ENCODE measurements at regions not wholly inside any gene's neighbourhood (a gene's known extent, or its start where the extent isn't known, plus 50 kb on each side); places are given as distances from the start of the nearest gene placed in this dataset.

- no peak for TF ChIP-seq POLR2AphosphoS5 (IDR thresholded peaks at IDR 0.05; ENCODE audit: low read depth, low read length)
- TF ChIP-seq, protein P1, sequence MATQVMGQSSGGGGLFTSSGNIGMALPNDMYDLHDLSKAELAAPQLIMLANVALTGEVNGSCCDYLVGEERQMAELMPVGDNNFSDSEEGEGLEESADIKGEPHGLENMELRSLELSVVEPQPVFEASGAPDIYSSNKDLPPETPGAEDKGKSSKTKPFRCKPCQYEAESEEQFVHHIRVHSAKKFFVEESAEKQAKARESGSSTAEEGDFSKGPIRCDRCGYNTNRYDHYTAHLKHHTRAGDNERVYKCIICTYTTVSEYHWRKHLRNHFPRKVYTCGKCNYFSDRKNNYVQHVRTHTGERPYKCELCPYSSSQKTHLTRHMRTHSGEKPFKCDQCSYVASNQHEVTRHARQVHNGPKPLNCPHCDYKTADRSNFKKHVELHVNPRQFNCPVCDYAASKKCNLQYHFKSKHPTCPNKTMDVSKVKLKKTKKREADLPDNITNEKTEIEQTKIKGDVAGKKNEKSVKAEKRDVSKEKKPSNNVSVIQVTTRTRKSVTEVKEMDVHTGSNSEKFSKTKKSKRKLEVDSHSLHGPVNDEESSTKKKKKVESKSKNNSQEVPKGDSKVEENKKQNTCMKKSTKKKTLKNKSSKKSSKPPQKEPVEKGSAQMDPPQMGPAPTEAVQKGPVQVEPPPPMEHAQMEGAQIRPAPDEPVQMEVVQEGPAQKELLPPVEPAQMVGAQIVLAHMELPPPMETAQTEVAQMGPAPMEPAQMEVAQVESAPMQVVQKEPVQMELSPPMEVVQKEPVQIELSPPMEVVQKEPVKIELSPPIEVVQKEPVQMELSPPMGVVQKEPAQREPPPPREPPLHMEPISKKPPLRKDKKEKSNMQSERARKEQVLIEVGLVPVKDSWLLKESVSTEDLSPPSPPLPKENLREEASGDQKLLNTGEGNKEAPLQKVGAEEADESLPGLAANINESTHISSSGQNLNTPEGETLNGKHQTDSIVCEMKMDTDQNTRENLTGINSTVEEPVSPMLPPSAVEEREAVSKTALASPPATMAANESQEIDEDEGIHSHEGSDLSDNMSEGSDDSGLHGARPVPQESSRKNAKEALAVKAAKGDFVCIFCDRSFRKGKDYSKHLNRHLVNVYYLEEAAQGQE (IDR thresholded peaks at IDR 0.05; ENCODE audit: insufficient read depth in 1 of 2, low read depth in 2 of 2, low read length in 2 of 2), result no peak
- TF ChIP-seq TAF1 (IDR thresholded peaks at IDR 0.05; ENCODE audit: borderline replicate concordance, insufficient read depth, low read length), result no peak
Observed at GRCh38 chr18:34506198-34506597, 203.9 kb upstream of the DTNA start.

Measured in PFSK-1 (cell line).